HG02885 (cell line): ENCODE measurements at regions not wholly inside any gene's neighbourhood (a gene's known extent, or its start where the extent isn't known, plus 50 kb on each side); places are given as distances from the start of the nearest gene placed in this dataset.

Experiments
- ATAC-seq: cut with Tn5 transposase; IDR thresholded peaks from one replicate; pipeline ENCODE4 v1.9.1; 2021; ENCODE audit warnings: mild to moderate bottlenecking; ENCODE audit not compliant: unreplicated experiment, poor library complexity

GRCh38 chr1:114342376-114342775 lies 168.6 kb downstream of the TRIM33 start:
- ATAC-seq: no peak

- no peak for ATAC-seq
Measured at GRCh38 chr1:114341856-114342255, 169.1 kb downstream of the TRIM33 start.

- ATAC-seq: no peak
Measured at GRCh38 chr1:114341299-114341698, 169.7 kb downstream of the TRIM33 start.

- ATAC-seq: no peak
Measured at GRCh38 chr1:114340892-114341291, 170.1 kb downstream of the TRIM33 start.

- ATAC-seq: no peak
Measured at GRCh38 chr1:114339379-114339778, 171.6 kb downstream of the TRIM33 start.

GRCh38 chr1:114338191-114338890 lies 172.7 kb downstream of the TRIM33 start:
- ATAC-seq: no peak

- no peak for ATAC-seq
Measured at GRCh38 chr1:114337417-114337816, 173.6 kb downstream of the TRIM33 start.

GRCh38 chr1:114336360-114336759 lies 174.6 kb downstream of the TRIM33 start:
- no peak for ATAC-seq

- ATAC-seq: no peak
Measured at GRCh38 chr1:114335273-114335672, 175.7 kb downstream of the TRIM33 start.

GRCh38 chr1:114334297-114334696 lies 176.7 kb downstream of the TRIM33 start:
- no peak for ATAC-seq

GRCh38 chr1:114333690-114334089 lies 177.3 kb downstream of the TRIM33 start:
- ATAC-seq: no peak

GRCh38 chr1:114331936-114332335 lies 178.3 kb upstream of the SYT6 start:
- ATAC-seq: no peak

GRCh38 chr1:114330451-114330983 lies 176.8 kb upstream of the SYT6 start:
- ATAC-seq: no peak

GRCh38 chr1:114328361-114328904 lies 174.8 kb upstream of the SYT6 start:
- no peak for ATAC-seq

- no peak for ATAC-seq
Measured at GRCh38 chr1:114324662-114324965, 170.9 kb upstream of the SYT6 start.

GRCh38 chr1:114323959-114324661 lies 170.4 kb upstream of the SYT6 start:
- no peak for ATAC-seq

GRCh38 chr1:114322734-114323133 lies 169.1 kb upstream of the SYT6 start:
- no peak for ATAC-seq

- ATAC-seq: no peak
Measured at GRCh38 chr1:114322207-114322606, 168.5 kb upstream of the SYT6 start.

- ATAC-seq: no peak
Measured at GRCh38 chr1:114320586-114320985, 166.9 kb upstream of the SYT6 start.

GRCh38 chr1:114319418-114319817 lies 165.7 kb upstream of the SYT6 start:
- ATAC-seq: no peak

- no peak for ATAC-seq
Measured at GRCh38 chr1:114318961-114319360, 165.3 kb upstream of the SYT6 start.

GRCh38 chr1:114316204-114316603 lies 162.5 kb upstream of the SYT6 start:
- ATAC-seq: no peak
